ENCODE measurements at regions not wholly inside any gene's neighbourhood (a gene's known extent, or its start where the extent isn't known, plus 50 kb on each side); places are given as distances from the start of the nearest gene placed in this dataset.

DNA sequence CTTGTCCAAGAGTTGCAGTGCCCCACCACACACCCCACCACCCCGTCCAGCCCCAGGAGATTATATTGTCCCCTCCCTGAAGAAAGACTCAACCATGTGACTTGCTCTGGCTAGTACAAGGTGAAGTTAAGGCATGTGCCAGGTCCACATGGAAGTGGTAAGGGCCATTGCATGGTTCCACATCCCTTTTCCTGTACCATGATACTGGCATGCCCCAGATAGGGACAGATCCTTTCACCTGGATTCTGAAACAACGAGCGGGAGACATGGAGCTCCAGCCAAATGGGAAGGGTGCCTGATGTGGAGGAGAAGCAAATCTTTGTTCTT, 141.5 kb upstream of the APCDD1 start:
- WGBS, 3 donors: 76 to 89% (median 83%) methylated on average over 3 of the region's 3 CpGs
- no peaks in the 10 kb centered on the region for H3K4me1 ChIP-seq
- DNase-seq: no peak
- H3K9me3 ChIP-seq: no peaks in the 10 kb centered on the region
- ATAC-seq: no peak
- TF ChIP-seq, protein P1, sequence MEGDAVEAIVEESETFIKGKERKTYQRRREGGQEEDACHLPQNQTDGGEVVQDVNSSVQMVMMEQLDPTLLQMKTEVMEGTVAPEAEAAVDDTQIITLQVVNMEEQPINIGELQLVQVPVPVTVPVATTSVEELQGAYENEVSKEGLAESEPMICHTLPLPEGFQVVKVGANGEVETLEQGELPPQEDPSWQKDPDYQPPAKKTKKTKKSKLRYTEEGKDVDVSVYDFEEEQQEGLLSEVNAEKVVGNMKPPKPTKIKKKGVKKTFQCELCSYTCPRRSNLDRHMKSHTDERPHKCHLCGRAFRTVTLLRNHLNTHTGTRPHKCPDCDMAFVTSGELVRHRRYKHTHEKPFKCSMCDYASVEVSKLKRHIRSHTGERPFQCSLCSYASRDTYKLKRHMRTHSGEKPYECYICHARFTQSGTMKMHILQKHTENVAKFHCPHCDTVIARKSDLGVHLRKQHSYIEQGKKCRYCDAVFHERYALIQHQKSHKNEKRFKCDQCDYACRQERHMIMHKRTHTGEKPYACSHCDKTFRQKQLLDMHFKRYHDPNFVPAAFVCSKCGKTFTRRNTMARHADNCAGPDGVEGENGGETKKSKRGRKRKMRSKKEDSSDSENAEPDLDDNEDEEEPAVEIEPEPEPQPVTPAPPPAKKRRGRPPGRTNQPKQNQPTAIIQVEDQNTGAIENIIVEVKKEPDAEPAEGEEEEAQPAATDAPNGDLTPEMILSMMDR (IDR thresholded peaks at IDR 0.05): no peak
- H3K36me3 ChIP-seq (ENCODE audit: insufficient read depth in 1 of 2, low read depth in 1 of 2): no peaks in the 10 kb centered on the region
- intact Hi-C loops (cut with DNase I): no loop called here
- no peak overlapping the region for H3K4me3 ChIP-seq
- H3K27me3 ChIP-seq (ENCODE audit: insufficient read depth in 3 of 3, low read length in 2 of 3): no peaks in the 10 kb centered on the region
- H3K27ac ChIP-seq: no peak overlapping the region

DNA sequence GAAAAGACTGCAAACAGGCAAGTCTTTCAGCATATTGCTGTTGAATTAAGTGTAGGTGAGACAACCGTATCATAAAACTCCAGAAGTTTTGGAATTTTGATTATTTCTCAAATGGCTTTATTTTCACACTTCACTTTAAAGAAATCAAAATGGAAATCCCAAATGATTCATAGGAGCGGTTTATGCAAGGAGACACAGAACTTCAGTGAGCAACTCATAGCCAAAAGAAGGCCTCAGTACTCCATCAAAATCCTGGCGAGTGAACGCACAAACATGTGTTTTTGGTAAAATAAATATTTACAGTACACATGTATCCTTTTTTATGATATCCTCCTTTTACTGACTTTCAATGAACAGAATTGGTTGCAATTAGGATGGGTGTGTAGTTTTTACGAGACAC, 140.4 kb upstream of the APCDD1 start:
- DNase-seq (no peak), ATAC-seq (no peak)
- H3K27ac ChIP-seq: no peak overlapping the region
- no peaks in the 10 kb centered on the region for H3K9me3 ChIP-seq
- no peaks in the 10 kb centered on the region for H3K4me1 ChIP-seq
- H3K27me3 ChIP-seq (ENCODE audit: insufficient read depth in 3 of 3, low read length in 2 of 3): no peaks in the 10 kb centered on the region
- intact Hi-C loops (cut with DNase I): no loop called here
- H3K36me3 ChIP-seq (ENCODE audit: insufficient read depth in 1 of 2, low read depth in 1 of 2): no peaks in the 10 kb centered on the region
- TF ChIP-seq, protein P1 (IDR thresholded peaks at IDR 0.05): no peak
- WGBS, 3 donors: 96 to 99% (median 98%) methylated on average over 5 of the region's 5 CpGs
- H3K4me3 ChIP-seq: no peak overlapping the region

DNA sequence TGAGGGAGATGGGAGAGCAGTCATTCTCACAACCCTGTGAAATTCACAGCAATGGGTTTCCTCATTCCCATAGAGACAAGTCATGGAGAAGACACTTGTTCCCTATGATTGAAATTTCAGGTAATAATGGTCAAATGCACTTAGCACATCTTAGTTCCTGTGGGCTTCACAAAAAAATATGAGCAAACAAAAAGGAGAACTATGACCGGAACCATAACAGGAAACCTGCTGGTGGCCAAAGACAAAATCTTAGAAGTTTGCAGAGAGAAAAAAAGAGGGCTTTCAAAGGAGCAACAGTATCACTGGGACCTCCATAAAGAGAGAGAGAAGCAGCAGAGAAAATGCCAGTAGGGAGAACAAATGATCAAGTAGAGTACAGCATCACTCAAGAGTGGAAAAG, 138.9 kb upstream of the APCDD1 start:
- DNase-seq (no peak), ATAC-seq (no peak)
- no peaks in the 10 kb centered on the region for H3K27me3 ChIP-seq (ENCODE audit: insufficient read depth in 3 of 3, low read length in 2 of 3)
- H3K27ac ChIP-seq: no peak overlapping the region
- intact Hi-C loops (cut with DNase I): no loop called here
- TF ChIP-seq, protein P1 (IDR thresholded peaks at IDR 0.05): no peak
- H3K4me1 ChIP-seq: no peaks in the 10 kb centered on the region
- WGBS, 3 donors: 79 to 83% (median 80%) methylated on average over 1 of the region's 1 CpG
- no peaks in the 10 kb centered on the region for H3K9me3 ChIP-seq
- no peak overlapping the region for H3K4me3 ChIP-seq
- H3K36me3 ChIP-seq (ENCODE audit: insufficient read depth in 1 of 2, low read depth in 1 of 2): no peaks in the 10 kb centered on the region

DNA sequence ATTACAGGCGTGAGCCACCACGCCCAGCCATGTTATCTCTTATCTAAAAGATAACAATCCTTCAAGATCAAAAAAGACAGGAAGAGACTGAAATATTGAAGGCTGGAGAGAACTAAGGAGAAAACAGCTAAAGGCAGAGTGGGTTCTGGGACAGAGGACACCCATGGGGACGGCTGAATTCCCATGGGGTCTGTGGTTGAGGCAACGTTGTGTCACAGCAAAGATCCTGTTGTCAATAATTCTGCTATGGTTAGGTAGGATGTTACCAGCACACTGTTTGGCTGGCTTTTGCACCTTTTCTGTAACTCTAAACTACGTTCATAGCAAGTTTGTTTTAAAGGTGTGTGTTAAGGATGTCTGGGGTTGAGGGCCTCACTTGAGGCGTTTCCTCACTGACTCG, 137.7 kb upstream of the APCDD1 start:
- intact Hi-C loops (cut with DNase I): no loop called here
- H3K27me3 ChIP-seq (ENCODE audit: insufficient read depth in 3 of 3, low read length in 2 of 3): no peaks in the 10 kb centered on the region
- H3K4me3 ChIP-seq: no peak overlapping the region
- H3K36me3 ChIP-seq (ENCODE audit: insufficient read depth in 1 of 2, low read depth in 1 of 2): no peaks in the 10 kb centered on the region
- ATAC-seq: no peak
- TF ChIP-seq, protein P1 (IDR thresholded peaks at IDR 0.05): no peak
- H3K9me3 ChIP-seq: no peaks in the 10 kb centered on the region
- no peaks in the 10 kb centered on the region for H3K4me1 ChIP-seq
- no peak for DNase-seq
- H3K27ac ChIP-seq: no peak overlapping the region
- WGBS, 3 donors: 85 to 89% (median 85%) methylated on average over 7 of the region's 7 CpGs

DNA sequence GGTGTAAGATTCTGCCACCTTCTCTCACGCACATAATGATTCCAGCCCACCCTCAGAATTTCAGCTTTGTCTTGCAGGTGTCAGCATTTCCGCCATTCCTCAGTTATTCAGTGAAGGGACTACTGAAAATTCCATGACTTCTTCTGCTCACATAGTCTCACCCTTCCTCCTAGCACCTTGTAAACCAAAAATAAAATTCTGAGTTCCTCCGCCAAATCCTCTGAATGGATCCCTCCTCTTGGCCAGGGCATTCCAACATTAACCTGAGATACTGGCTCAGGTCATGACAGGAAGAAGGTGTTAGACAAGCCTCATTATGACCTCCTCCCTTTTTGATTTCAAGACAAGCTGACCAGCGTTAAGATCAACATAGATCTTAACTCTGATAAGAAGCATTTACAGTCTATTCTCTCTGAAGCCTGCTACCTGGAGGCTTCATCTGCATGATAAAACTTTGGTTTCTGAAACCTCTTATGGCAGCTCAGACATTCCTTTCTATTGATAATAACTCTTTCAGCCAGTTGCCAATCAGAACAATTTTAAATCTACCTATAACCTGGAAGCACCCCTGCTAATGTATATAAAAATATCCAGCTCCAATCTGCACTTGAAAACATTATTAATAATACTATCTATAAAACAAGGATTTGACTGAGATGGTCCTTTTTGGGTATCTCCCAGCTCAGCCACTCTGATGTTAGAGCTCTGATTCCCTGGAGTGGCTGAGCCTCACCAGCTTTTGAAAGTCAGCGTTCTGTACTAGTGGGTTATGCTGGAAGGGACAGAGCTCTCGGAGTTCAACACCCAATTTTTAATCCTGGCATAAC, 136.4 kb upstream of the APCDD1 start:
- H3K4me1 ChIP-seq: no peaks in the 10 kb centered on the region
- H3K36me3 ChIP-seq (ENCODE audit: insufficient read depth in 1 of 2, low read depth in 1 of 2): no peaks in the 10 kb centered on the region
- ATAC-seq (no peak), DNase-seq (no peak)
- H3K9me3 ChIP-seq: no peaks in the 10 kb centered on the region
- intact Hi-C loops (cut with DNase I): no loop called here
- 64 to 67% (median 64%) methylated on average over 6 of the region's 6 CpGs for WGBS, 3 donors
- TF ChIP-seq, protein P1 (IDR thresholded peaks at IDR 0.05): no peak
- H3K27ac ChIP-seq: no peak overlapping the region
- no peaks in the 10 kb centered on the region for H3K27me3 ChIP-seq (ENCODE audit: insufficient read depth in 3 of 3, low read length in 2 of 3)
- H3K4me3 ChIP-seq: no peak overlapping the region

Data from psoas muscle (tissue), 7 donors.